ENCODE measurements at regions not wholly inside any gene's neighbourhood (a gene's known extent, or its start where the extent isn't known, plus 50 kb on each side); places are given as distances from the start of the nearest gene placed in this dataset.

DNA sequence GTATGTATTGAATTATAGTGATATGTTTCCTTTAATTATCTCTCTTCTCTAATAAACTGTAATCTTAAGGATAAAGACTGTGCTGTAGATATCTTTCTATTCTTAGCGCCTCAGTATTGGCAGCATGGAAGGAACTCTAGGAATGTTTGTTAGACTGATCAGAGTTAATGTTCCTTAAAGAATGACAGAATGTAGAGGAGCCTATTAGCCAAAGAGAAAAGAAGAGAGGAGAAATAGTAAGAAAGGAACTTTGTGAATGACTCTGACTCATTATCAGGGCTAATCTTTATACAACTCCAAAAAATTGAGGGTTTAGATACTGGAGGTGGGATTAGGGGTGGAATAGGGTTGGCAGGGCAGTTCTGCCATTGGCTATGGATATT is 59.0 kb upstream of the NUDT12 start:
- Histone ChIP-seq H3K27me3 (ENCODE audit: insufficient read depth, low read length) (no peaks in the 10 kb centered on the region), H3K27ac (ENCODE audit: low read depth, low read length) (no peak overlapping the region), H3K36me3 (ENCODE audit: control insufficient read depth in 1 of 2, insufficient read depth in 2 of 2, low read length in 2 of 2) (no peaks in the 10 kb centered on the region), H3K4me2 (ENCODE audit: low read length) (no peak overlapping the region), H2AFZ (ENCODE audit: low read depth, low read length, poor library complexity, severe bottlenecking) (no peak overlapping the region), H3K79me2 (ENCODE audit: insufficient read depth, low read length) (no peaks in the 10 kb centered on the region), H3K4me1 (ENCODE audit: control insufficient read depth in 1 of 2, insufficient read depth in 2 of 2, low read length in 2 of 2) (no peaks in the 10 kb centered on the region), H3K9me3 (ENCODE audit: control insufficient read depth in 1 of 2, insufficient read depth in 1 of 2, low read depth in 1 of 2, low read length in 2 of 2) (no peaks in the 10 kb centered on the region), H3K9me2 (ENCODE audit: insufficient read depth) (no peaks in the 10 kb centered on the region), H4K20me1 (ENCODE audit: insufficient read depth) (no peaks in the 10 kb centered on the region), H3K4me3 (replicated peaks in 1 of 2; ENCODE audit: low read depth in 1 of 2, low read length in 2 of 2) (no peak overlapping the region), H3K9ac (ENCODE audit: low read length) (no peak overlapping the region)
- ChIA-PET CTCF (no interaction called here), RAD21 (ENCODE audit: low non-redundant PET in 1 of 2, low total read pairs in 2 of 2, uncharacterized antibody in 2 of 2, unreplicated experiment in 2 of 2) (interaction anchor here in 1 of 2 experiments (0.7 kb wide), 1 partner anchor 72 kb away, joined by 3 read pairs; no protein-coding TSS in a partner anchor), POLR2A (no interaction called here)
- DNase-seq (ENCODE audit: low read depth, low spot score) (no peak), ATAC-seq (no peak)
- BruUV-seq (replicated peaks), result no TSS peak
- no peak for TF ChIP-seq ZFX (IDR thresholded peaks at IDR 0.05)
- TF ChIP-seq, protein P1, sequence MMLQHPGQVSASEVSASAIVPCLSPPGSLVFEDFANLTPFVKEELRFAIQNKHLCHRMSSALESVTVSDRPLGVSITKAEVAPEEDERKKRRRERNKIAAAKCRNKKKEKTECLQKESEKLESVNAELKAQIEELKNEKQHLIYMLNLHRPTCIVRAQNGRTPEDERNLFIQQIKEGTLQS (IDR thresholded peaks at IDR 0.05), result no peak
- no peak for TF ChIP-seq YY1 (IDR thresholded peaks at IDR 0.05; ENCODE audit: extremely low read depth, insufficient replicate concordance, low read depth, low read length)
- TF ChIP-seq, protein P2, sequence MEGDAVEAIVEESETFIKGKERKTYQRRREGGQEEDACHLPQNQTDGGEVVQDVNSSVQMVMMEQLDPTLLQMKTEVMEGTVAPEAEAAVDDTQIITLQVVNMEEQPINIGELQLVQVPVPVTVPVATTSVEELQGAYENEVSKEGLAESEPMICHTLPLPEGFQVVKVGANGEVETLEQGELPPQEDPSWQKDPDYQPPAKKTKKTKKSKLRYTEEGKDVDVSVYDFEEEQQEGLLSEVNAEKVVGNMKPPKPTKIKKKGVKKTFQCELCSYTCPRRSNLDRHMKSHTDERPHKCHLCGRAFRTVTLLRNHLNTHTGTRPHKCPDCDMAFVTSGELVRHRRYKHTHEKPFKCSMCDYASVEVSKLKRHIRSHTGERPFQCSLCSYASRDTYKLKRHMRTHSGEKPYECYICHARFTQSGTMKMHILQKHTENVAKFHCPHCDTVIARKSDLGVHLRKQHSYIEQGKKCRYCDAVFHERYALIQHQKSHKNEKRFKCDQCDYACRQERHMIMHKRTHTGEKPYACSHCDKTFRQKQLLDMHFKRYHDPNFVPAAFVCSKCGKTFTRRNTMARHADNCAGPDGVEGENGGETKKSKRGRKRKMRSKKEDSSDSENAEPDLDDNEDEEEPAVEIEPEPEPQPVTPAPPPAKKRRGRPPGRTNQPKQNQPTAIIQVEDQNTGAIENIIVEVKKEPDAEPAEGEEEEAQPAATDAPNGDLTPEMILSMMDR (IDR thresholded peaks at IDR 0.05 in 2 of 3, conservative IDR thresholded peaks at IDR 0.05 in 1 of 3; ENCODE audit: borderline replicate concordance in 1 of 3, insufficient read depth in 1 of 3, low read depth in 2 of 3, low read length in 2 of 3), result no peak
- no peak for TF ChIP-seq SIN3A (IDR thresholded peaks at IDR 0.05; ENCODE audit: low read depth)
- TF ChIP-seq CEBPB (IDR thresholded peaks at IDR 0.05; ENCODE audit: low read depth), result no peak
- TF ChIP-seq EZH2 (IDR thresholded peaks at IDR 0.05), result no peak
- no peak for TF ChIP-seq SRF (IDR thresholded peaks at IDR 0.05; ENCODE audit: low read depth)
- TF ChIP-seq TCF7L2 (IDR thresholded peaks at IDR 0.05; ENCODE audit: borderline replicate concordance, extremely low read depth, insufficient read depth, insufficient read length), result no peak
- no peak for TF ChIP-seq CBX3 (IDR thresholded peaks at IDR 0.05; ENCODE audit: low read depth)
- intact Hi-C loops (cut with micrococcal nuclease), result no loop called here

Measured in HCT116 (cell line).